Erythroblast (primary cell): ENCODE measurements at regions not wholly inside any gene's neighbourhood (a gene's known extent, or its start where the extent isn't known, plus 50 kb on each side); places are given as distances from the start of the nearest gene placed in this dataset.

Experiments used
- GATA1 ChIP-seq: IDR thresholded peaks from 2 replicates; pipeline ENCODE4 v1.6.1; 2011; ENCODE audit warnings: low read depth, mild to moderate bottlenecking, control low read depth, low read length, moderate library complexity
- POLR2A ChIP-seq: IDR thresholded peaks from 2 replicates; pipeline ENCODE4 v1.6.1; 2011; ENCODE audit warnings: mild to moderate bottlenecking, low read length

- TF ChIP-seq POLR2A, result no peak
- no peak for TF ChIP-seq GATA1
Measured at GRCh38 chr7:81296726-81297125, 377.9 kb upstream of the SEMA3C start.
